ENCODE measurements at regions not wholly inside any gene's neighbourhood (a gene's known extent, or its start where the extent isn't known, plus 50 kb on each side); places are given as distances from the start of the nearest gene placed in this dataset.

GRCh38 chr9:81417941-81418340 is 271.4 kb downstream of the TLE1 start:
- Histone ChIP-seq H4K20me1 (ENCODE audit: control insufficient read depth, insufficient read depth) (no peaks in the 10 kb centered on the region), H3K27ac (ENCODE audit: control insufficient read depth, insufficient read depth) (no peak overlapping the region), H3K4me1 (ENCODE audit: control insufficient read depth, insufficient read depth, low read length) (no peaks in the 10 kb centered on the region), H3K79me2 (ENCODE audit: control insufficient read depth, insufficient read depth, low read length) (no peaks in the 10 kb centered on the region), H3K27me3 (replicated peaks in 1 of 2; ENCODE audit: control insufficient read depth in 2 of 2, insufficient read depth in 2 of 2, low read length in 1 of 2) (no peaks in the 10 kb centered on the region), H3K4me2 (ENCODE audit: control insufficient read depth, insufficient read depth) (no peak overlapping the region), H3K4me3 (no peak overlapping the region), H3K36me3 (ENCODE audit: control insufficient read depth in 2 of 2, insufficient read depth in 2 of 2, low read length in 1 of 2) (no peaks in the 10 kb centered on the region), H3K9me3 (replicated peaks; ENCODE audit: control insufficient read depth, insufficient read depth, low read length) (no peaks in the 10 kb centered on the region), H2AFZ (ENCODE audit: control insufficient read depth, low read depth, low read length) (no peak overlapping the region), H3K9ac (ENCODE audit: control insufficient read depth, insufficient read depth, low read length) (no peak overlapping the region)
- no peak for ATAC-seq
- TF ChIP-seq POLR2A (IDR thresholded peaks at IDR 0.05; ENCODE audit: low read depth, low read length), result no peak
- no peak for TF ChIP-seq FOXM1 (IDR thresholded peaks at IDR 0.05; ENCODE audit: low read depth, low read length)
- TF ChIP-seq ZNF217 (IDR thresholded peaks at IDR 0.05), result no peak
- no peak for TF ChIP-seq CREB1 (IDR thresholded peaks at IDR 0.05; ENCODE audit: low read depth)
- TF ChIP-seq TBL1XR1 (IDR thresholded peaks at IDR 0.05; ENCODE audit: low read depth, low read length), result no peak
- no peak for TF ChIP-seq MXI1 (IDR thresholded peaks at IDR 0.05; ENCODE audit: low read depth, low read length)
- TF ChIP-seq CHD1 (IDR thresholded peaks at IDR 0.05; ENCODE audit: low read depth, low read length), result no peak
- no peak for TF ChIP-seq USF2 (IDR thresholded peaks at IDR 0.05; ENCODE audit: borderline replicate concordance, low read depth, low read length)
- no peak for TF ChIP-seq IRF5 (IDR thresholded peaks at IDR 0.05; ENCODE audit: borderline replicate concordance)
- no peak for TF ChIP-seq TCF3 (IDR thresholded peaks at IDR 0.05; ENCODE audit: borderline replicate concordance, insufficient read depth, low read depth, low read length)
- no peak for DNase-seq (ENCODE audit: low read depth, low spot score)
- ChIA-PET CTCF (no interaction called here), POLR2A (no interaction called here), SMC1A (ENCODE audit: uncharacterized antibody, unreplicated experiment) (no interaction called here), RAD21 (ENCODE audit: unreplicated experiment) (no interaction called here)
- in situ Hi-C loops (cut with MboI) (no loop called here), intact Hi-C loops (cut with micrococcal nuclease; ENCODE audit: unreplicated experiment) (no loop called here)
- BruUV-seq (replicated peaks), result no TSS peak
- no peak for FAIRE-seq

All from GM12878 (cell line).